GM18507 (cell line): ENCODE measurements at regions not wholly inside any gene's neighbourhood (a gene's known extent, or its start where the extent isn't known, plus 50 kb on each side); places are given as distances from the start of the nearest gene placed in this dataset.

Experiments
- DNase-seq: peaks from one replicate; pipeline ENCODE4 v3.0.0; 2011; ENCODE audit warnings: low read depth; ENCODE audit not compliant: insufficient read length; ENCODE audit errors: extremely low spot score
- FAIRE-seq: peaks from 2 replicates; lab custom pipeline; 2011; peaks lifted over from hg19 to GRCh38; lab: Jason Lieb, UNC

GRCh38 chr18:77985526-77986281 is 736.1 kb downstream of the GALR1 start:
- FAIRE-seq (no peak), DNase-seq (no peak)

- DNase-seq (no peak), FAIRE-seq (no peak)
These were observed 740.5 kb downstream of the GALR1 start for GRCh38 chr18:77990131-77990530.

DNA sequence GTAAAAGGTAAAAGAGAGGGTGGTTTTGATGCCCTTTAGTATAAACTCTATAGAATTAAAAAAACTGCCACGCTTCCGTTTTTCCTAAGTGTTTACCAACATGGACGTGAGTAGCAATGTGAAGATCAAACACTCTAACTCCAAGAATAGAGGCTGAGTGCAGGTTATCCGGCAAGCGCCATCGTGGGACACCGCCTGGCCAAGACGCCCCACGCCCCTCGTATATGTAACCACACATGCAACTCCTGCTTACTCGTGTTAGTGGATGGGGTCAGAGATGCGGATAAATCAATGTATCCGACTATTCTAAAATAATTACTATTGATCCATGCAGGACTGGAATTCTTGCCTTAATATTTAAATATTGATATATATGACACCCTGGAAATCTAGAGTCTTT is 741.3 kb downstream of the GALR1 start:
- FAIRE-seq (no peak), DNase-seq (no peak)

GRCh38 chr18:77992057-77992456 is 742.4 kb downstream of the GALR1 start:
- FAIRE-seq = no peak
- no peak for DNase-seq

GRCh38 chr18:77993188-77993981 is 743.7 kb downstream of the GALR1 start:
- FAIRE-seq = no peak

GRCh38 chr18:77995593-77995992 is 745.9 kb downstream of the GALR1 start:
- FAIRE-seq = no peak

More at GRCh38 chr18:77993188-77993981, 743.7 kb downstream of the GALR1 start:
- no peak for DNase-seq

DNA sequence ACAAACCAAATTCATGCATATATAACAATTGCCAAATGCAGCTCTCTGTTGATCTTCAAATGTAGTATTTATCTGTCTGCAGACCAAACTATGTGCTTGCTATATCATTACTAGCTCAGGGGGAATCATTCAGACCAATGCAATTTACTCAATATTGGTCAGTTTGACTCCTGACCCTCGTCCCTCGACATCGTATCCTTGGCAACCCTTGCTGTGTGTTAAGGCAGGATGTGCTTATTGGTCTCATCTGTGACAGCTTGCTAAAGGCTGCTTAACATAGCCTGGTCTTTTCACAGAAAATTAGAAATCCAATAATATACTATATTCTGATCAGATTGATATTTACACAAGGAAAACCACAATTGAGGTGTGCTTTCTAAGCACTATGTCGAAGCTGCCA is 747.1 kb downstream of the GALR1 start:
- DNase-seq (no peak), FAIRE-seq (no peak)

More at GRCh38 chr18:77995593-77995992, 745.9 kb downstream of the GALR1 start:
- DNase-seq = no peak

GRCh38 chr18:78001811-78002210 is 752.2 kb downstream of the GALR1 start:
- no peak for FAIRE-seq
- DNase-seq = no peak

DNA sequence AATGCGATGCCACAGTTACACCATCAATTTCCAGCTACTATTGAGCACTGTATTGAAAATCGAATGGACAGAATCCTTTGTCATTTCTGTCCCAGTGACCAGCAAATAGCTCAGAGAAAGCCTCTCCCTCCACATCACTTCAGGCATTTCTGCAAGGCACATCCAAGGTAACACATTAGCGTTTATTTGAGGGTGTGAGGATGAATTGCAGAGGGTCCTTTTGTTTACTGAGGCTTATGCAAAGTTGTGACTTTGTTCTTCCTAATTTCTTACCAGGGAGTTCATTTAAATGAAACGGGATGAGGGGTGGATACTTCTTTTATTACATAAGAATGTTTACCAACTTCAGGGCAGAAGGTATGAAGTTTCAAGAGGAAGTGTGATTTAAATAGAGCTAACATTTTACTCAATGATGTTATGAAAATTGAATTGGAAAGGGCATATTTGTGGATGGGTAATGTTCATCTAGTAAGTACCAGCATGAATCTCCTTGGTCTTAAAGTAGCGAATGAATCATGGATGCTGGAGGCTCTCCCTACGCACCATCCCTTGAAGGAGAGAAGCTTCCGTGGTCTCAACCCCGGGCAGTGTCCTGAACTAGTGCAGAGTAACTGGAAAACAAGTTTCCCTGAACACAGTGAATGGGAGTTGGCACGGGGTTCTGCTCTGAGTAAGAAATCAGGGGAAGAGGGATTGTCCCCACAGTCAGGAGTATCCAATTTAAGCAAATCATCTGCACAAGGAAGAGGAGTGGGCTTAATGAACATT is 756.5 kb downstream of the GALR1 start:
- no peak for FAIRE-seq
- no peak for DNase-seq

- no peak for FAIRE-seq
- DNase-seq = no peak
These were observed 757.2 kb downstream of the GALR1 start for GRCh38 chr18:78006774-78007260.

DNA sequence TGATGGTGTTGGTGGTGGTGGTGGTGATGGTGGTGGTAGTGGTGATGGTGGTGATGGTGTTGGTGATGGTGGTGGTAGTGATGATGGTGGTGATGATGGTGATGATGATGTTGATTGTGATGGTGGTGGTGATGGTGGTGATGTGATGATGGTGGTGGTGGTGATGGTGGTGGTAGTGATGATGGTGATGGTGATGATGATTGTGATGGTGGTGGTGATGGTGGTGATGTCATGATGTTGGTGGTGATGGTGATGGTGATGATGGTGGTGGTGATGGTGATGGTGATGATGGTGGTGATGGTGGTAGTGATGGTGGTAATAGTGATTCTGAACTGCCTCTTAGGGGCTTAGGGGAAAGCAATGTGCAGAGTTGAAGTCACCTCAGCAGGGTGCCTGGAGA is 760.7 kb downstream of the GALR1 start:
- no peak for FAIRE-seq
- DNase-seq = no peak

DNA sequence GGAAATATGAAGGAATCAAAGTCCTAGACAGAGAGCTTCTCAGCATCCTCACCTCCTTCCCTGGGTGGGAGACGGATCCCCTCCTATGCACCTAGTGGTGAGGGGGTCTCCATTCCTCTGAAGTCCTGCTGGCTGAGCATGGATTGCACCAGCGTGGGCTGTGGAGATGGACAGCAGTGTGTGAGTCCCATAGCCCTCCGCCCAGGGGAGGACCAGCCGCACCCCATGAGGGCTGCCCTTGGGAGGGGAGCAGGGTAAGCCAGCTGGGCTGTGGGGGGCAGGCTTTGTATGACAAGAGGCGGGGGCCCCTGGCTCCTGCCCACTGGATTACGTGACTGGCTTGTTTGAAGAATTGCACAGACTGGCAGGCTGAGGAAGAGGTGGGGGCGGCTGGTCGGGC is 768.2 kb downstream of the GALR1 start:
- no peak for FAIRE-seq
- DNase-seq = no peak

GRCh38 chr18:78021196-78021595 is 771.5 kb downstream of the GALR1 start:
- DNase-seq (no peak), FAIRE-seq (no peak)

DNA sequence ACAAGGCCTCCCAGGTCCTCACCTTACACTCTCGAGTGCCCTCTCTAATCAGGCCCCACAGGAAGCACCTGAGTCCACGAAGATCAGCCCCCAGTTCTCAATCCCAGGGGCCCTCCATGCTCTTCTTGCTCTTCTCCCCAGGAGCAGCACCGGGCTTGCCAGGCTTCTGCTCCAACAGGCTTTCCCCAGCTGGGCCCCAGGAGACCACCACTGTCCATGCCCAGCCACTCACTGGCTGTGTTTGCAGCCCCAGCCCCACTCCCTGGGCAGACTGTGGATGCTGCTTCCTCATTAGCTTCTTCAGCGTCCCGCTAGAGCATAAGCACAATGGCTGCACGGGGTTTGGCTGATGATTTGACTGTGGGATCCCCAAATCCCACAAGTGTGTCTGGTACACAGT is 781.9 kb downstream of the GALR1 start:
- FAIRE-seq (no peak), DNase-seq (no peak)

GRCh38 chr18:78031991-78032390 is 782.3 kb downstream of the GALR1 start:
- FAIRE-seq = no peak
- DNase-seq = no peak

GRCh38 chr18:78032574-78032973 is 782.9 kb downstream of the GALR1 start:
- FAIRE-seq (no peak), DNase-seq (no peak)

DNA sequence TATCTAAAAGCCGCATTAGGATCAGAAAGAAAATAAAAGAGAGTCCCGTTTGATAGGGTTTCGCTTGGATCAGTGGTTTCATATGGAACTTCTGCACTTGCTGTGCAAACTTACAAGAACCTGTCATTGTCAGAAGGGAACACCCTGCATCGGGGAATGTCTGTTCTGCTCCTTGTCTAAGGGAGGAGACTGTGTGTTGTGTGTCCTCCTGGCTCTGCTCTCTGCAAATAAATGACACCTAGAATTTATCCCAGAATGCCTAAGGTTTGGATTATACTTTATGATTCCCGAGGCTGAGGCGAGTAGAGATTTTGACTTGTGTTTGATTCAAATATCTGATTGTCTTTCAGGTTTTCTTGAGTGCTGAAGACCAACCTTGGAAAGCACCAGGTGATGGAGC is 785.1 kb downstream of the GALR1 start:
- DNase-seq (no peak), FAIRE-seq (no peak)

GRCh38 chr18:78041218-78041617 is 791.6 kb downstream of the GALR1 start:
- FAIRE-seq = no peak
- no peak for DNase-seq

DNA sequence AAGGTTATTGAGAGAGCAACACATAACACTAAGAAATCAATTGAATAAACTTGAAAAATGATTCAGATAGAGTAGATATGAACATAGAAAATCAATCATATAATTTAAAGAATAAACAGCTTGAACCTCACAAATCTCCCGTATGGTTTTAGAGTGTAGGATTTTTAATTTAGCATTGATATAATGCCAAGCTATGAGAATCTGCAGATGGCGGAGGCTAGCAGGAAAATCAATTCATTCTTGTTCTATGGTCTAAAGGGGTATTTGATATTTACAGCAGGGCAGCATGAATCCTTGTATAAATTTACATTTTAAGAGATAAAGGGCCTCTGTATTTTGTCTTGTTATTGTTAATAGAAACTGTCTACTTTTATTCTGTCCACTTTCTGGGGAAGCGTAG is 797.0 kb downstream of the GALR1 start:
- no peak for DNase-seq
- no peak for FAIRE-seq

DNA sequence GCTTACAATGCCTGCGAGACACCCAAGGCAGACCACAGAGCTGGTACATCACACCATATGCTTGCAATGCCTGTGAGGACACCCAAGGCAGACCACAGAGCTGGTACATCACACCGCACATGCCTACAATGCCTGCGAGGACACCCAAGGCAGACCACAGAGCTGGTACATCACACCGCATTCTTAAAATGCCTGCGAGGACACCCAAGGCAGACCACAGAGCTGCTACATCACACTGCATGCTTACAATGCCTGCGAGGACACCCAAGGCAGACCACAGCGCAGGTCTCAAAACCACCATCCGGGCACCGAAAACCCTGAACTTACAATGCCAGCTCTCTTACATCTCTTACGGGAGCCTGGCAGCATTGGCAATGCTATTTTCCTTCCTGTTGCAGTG is 799.6 kb downstream of the GALR1 start:
- no peak for DNase-seq
- FAIRE-seq = no peak
